Right atrium auricular region (tissue), 2 donors: ENCODE measurements at regions not wholly inside any gene's neighbourhood (a gene's known extent, or its start where the extent isn't known, plus 50 kb on each side); places are given as distances from the start of the nearest gene placed in this dataset.
"Not testable (repeated sequence)": the region's sequence is repeated elsewhere in the genome, so short reads cannot be mapped to it uniquely, and the experiment has no call there.

Experiments
- DNase-seq: peaks from one replicate; pipeline ENCODE4 v3.0.0-alpha.2; 2019; ENCODE audit warnings: low spot score
- H3K27ac ChIP-seq, 2 donors: fragments of 200-600 bp; sonication (generic); 1 replicate in 1 of 2; 2 replicates in 1 of 2; pipeline ENCODE4 v1.5.1; 2016 to 2019
- H3K27me3 ChIP-seq, 2 donors: fragments of 200-600 bp; sonication (generic); one replicate each; pipeline versions ENCODE4 v1.5.1 to v1.6.0; 2017 to 2019
- H3K36me3 ChIP-seq: fragments of 200-600 bp; sonication (generic); one replicate; pipeline ENCODE4 v1.5.1; 2016
- H3K4me1 ChIP-seq, 2 donors: fragments of 200-600 bp; sonication (generic); one replicate each; pipeline versions ENCODE4 v1.5.1 to v1.6.0; 2017 to 2019
- H3K4me3 ChIP-seq, 2 donors: fragments of 200-600 bp; sonication (generic); 1 replicate in 1 of 2; 2 replicates in 1 of 2; pipeline ENCODE4 v1.5.1; 2017 to 2019; ENCODE audit warnings: mild to moderate bottlenecking in 1 of 2, moderate library complexity in 1 of 2
- H3K9me3 ChIP-seq, 2 donors: fragments of 200-600 bp; sonication (generic); one replicate each; pipeline ENCODE4 v1.5.1; 2019
- TF ChIP-seq, protein P1 (sequence below), 2 donors: fragments of 200-600 bp; sonication (generic); IDR thresholded peaks; one replicate each; pipeline ENCODE4 v1.5.1; 2019; ENCODE audit warnings: antibody characterized with exemption in 2 of 2

DNA sequence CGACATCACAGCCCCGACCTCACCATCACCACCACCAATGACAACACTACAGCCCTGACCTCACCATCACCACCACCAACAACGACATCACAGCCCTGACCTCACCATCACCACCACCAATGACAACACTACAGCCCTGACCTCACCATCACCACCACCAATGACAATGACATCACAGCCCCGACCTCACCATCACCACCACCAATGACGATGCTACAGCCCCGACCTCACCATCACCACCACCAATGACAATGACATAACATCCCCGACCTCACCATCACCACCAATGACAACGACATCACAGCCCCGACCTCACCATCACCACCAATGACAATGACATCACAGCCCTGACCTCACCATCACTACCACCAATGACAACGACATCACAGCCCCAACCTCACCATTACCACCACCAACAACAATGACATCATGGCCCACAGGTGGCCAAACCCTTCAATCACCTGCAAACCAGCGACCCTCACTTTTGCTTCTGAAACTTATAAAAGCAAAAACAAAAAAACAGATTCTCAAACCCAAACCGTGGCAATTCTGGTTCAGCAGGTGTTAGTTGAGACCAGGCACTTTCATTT, 70.7 kb upstream of the TMEM18 start:
- Histone ChIP-seq H3K4me1 (no peaks in the 10 kb centered on the region), H3K27ac (no peak overlapping the region), H3K36me3 (no peaks in the 10 kb centered on the region), H3K4me3 (no peak overlapping the region), H3K27me3 (no peaks in the 10 kb centered on the region), H3K9me3 (no peaks in the 10 kb centered on the region)
- TF ChIP-seq, protein P1, sequence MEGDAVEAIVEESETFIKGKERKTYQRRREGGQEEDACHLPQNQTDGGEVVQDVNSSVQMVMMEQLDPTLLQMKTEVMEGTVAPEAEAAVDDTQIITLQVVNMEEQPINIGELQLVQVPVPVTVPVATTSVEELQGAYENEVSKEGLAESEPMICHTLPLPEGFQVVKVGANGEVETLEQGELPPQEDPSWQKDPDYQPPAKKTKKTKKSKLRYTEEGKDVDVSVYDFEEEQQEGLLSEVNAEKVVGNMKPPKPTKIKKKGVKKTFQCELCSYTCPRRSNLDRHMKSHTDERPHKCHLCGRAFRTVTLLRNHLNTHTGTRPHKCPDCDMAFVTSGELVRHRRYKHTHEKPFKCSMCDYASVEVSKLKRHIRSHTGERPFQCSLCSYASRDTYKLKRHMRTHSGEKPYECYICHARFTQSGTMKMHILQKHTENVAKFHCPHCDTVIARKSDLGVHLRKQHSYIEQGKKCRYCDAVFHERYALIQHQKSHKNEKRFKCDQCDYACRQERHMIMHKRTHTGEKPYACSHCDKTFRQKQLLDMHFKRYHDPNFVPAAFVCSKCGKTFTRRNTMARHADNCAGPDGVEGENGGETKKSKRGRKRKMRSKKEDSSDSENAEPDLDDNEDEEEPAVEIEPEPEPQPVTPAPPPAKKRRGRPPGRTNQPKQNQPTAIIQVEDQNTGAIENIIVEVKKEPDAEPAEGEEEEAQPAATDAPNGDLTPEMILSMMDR (IDR thresholded peaks at IDR 0.05): no peak
- no peak for DNase-seq

DNA sequence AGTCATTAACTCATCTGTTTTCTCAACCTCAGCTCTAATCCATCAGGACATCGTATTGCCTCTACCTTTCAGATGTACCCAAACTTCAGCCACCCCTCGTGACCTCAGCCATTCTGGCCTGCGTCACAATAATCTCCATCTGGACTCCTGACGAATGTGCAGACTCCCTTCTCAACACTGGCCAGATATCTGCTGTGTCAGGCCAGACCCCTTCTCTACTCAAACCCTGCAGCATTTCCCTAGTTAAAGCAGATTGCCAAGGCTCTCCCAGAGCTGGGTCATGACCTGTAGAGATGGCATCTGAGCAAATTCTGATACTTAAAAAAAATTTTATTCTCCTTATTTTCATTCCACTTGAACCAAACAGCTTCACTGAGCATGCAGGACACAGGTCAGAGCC, 69.5 kb upstream of the TMEM18 start:
- TF ChIP-seq, protein P1 (IDR thresholded peaks at IDR 0.05): no peak
- Histone ChIP-seq H3K27ac (no peak overlapping the region), H3K36me3 (no peaks in the 10 kb centered on the region), H3K27me3 (no peaks in the 10 kb centered on the region), H3K4me3 (no peak overlapping the region), H3K4me1 (no peaks in the 10 kb centered on the region), H3K9me3 (no peaks in the 10 kb centered on the region)
- DNase-seq: no peak

DNA sequence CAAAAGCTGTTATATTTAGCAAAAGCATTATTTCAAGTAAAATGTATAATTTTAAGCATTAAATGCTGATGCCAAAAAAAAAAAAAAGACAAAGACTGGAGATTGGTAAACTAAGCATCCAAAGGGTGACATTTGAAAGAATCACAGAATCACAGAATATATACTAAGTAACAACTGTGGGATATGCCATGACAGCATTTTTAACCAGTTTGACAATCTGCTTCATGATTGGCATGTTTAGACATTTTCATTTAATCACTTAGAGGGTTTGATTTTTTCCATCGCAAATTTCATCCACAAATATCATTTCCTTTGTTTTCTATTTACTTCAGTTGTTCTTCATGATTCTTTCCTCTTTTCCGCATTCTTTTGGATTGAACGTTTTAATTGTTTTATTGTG, 66.9 kb upstream of the TMEM18 start:
- no peaks in the 10 kb centered on the region for H3K27me3 ChIP-seq
- no peaks in the 10 kb centered on the region for H3K36me3 ChIP-seq
- no peaks in the 10 kb centered on the region for H3K9me3 ChIP-seq
- H3K4me1 ChIP-seq: peaks cover 0 to 16% of the 10 kb centered on the region in 2 donors
- TF ChIP-seq, protein P1 (IDR thresholded peaks at IDR 0.05): no peak
- no peak overlapping the region for H3K27ac ChIP-seq
- H3K4me3 ChIP-seq: no peak overlapping the region
- DNase-seq: no peak

DNA sequence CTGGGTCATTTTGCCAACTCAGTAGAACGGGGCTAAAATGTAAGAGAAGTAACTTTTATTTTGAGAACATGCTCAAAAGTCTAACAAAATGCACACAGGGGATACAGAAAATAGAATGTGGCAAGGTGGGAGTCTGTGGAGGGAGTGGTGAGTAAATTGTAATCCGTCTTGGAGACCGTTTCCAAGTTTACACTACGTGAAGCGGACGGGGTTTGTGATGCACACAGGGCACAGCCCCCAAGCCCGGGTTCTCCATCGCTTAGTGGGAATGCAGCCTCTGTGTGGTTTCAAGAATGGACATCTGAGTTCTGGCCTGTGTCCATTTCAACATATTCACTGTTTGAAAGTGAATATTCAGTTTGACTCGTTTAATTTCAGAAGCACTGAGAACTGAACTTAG, 65.0 kb upstream of the TMEM18 start:
- Histone ChIP-seq H3K27me3 (no peaks in the 10 kb centered on the region), H3K4me1 (peaks cover 0 to 16% of the 10 kb centered on the region in 2 donors), H3K9me3 (no peaks in the 10 kb centered on the region), H3K4me3 (no peak overlapping the region), H3K36me3 (no peaks in the 10 kb centered on the region), H3K27ac (no peak overlapping the region)
- DNase-seq: no peak
- TF ChIP-seq, protein P1 (IDR thresholded peaks at IDR 0.05): no peak

DNA sequence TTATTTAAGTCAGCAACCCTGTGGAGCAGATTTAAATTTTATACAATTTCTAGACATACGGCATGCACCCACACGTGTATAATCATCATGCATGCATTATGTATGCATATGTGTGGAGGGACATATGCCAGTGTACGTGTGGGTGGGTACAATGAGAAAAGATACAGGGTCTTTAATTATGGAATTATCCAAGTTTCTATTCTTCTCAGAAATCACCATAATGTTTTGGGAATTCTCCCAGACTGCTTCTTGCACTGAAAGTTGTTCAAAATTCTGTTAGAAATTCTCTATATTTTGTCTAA, 63.9 kb upstream of the TMEM18 start:
- no peaks in the 10 kb centered on the region for H3K27me3 ChIP-seq

DNA sequence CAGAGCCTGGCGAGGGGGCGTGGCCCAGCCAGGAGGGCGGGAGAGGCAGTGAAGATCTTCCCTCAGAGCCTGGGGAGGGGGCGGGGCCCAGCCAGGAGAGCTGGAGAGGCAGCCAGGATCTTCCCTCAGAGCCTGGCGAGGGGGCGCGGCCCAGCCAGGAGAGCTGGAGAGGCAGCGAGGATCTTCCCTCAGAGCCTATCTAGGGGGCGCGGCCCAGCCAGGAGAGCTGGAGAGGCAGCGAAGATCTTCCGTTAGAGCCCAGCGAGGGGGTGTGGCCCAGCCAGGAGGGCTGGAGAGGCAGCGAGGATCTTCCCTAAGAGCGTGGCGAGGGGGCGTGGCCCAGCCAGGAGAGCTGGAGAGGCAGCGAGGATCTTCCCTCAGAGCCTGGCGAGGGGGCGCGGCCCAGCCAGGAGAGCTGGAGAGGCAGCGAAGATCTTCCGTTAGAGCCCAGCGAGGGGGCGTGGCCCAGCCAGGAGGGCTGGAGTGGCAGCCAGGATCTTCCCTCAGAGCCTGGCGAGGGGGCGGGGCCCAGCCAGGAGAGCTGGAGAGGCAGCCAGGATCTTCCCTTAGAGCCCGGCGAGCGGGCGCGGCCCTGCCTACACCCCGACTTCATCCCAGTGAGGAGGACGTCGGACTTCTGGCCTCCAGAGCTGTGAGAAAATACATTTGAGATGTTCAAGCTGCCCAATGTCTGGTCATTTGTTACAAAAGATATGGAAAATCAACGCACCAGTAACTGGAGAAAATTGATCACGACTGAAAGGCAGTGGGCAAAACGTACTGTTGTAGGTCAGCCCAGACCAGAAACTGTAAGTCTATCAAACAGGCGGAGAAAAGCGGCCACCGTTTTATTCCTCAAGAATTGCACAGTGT, 63.4 kb upstream of the TMEM18 start:
- Histone ChIP-seq H3K4me3 (peak overlapping the region; percentile 27 to 56), H3K27ac (peak overlapping the region; percentile 14 to 22), H3K4me1 (peaks cover 0 to 16% of the 10 kb centered on the region in 2 donors)
- not testable (repeated sequence) for DNase-seq, H3K9me3 ChIP-seq, H3K36me3 ChIP-seq, H3K27me3 ChIP-seq

More for the DNA sequence above, 63.9 kb upstream of the TMEM18 start:
- DNase-seq: no peak
- H3K27ac ChIP-seq: no peak overlapping the region
- no peaks in the 10 kb centered on the region for H3K9me3 ChIP-seq
- H3K36me3 ChIP-seq: no peaks in the 10 kb centered on the region
- TF ChIP-seq, protein P1 (IDR thresholded peaks at IDR 0.05): no peak
- H3K4me1 ChIP-seq: peaks cover 0 to 16% of the 10 kb centered on the region in 2 donors
- no peak overlapping the region for H3K4me3 ChIP-seq

DNA sequence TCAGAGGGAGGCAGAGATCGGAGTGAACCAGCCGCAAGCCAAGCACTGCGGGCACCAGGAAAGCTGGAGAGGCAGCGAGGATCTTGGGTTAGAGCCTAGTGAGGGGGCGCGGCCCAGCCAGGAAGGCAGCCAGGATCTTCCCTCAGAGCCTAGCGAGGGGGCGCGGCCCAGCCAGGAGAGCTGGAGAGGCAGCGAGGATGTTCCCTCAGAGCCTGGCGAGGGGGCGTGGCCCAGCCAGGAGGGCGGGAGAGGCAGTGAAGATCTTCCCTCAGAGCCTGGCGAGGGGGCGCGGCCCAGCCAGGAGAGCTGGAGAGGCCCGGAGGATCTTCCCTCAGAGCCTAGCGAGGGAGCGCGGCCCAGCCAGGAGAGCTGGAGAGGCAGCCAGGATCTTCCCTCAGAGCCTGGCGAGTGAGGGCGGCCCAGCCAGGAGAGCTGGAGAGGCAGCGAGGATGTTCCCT, 62.7 kb upstream of the TMEM18 start:
- not testable (repeated sequence) for H3K9me3 ChIP-seq, H3K27me3 ChIP-seq, DNase-seq, H3K36me3 ChIP-seq
- peaks cover 0 to 16% of the 10 kb centered on the region in 2 donors for H3K4me1 ChIP-seq
- H3K27ac ChIP-seq: peak overlapping the region; percentile 14 to 22
- H3K4me3 ChIP-seq: peak overlapping the region; percentile 27 to 56
